Tibial nerve (tissue), 4 donors: ENCODE measurements at regions not wholly inside any gene's neighbourhood (a gene's known extent, or its start where the extent isn't known, plus 50 kb on each side); places are given as distances from the start of the nearest gene placed in this dataset.

Experiments used
- DNase-seq, 2 donors: peaks; one replicate each; pipeline ENCODE4 v3.0.0-alpha.2; 2019; ENCODE audit warnings: low spot score in 2 of 2
- H3K27ac ChIP-seq, 4 donors: fragments of 200-600 bp; sonication (generic) in 3 of 4; one replicate each; pipeline ENCODE4 v1.5.1; 2017 to 2019; ENCODE audit warnings: mild to moderate bottlenecking in 1 of 4
- H3K27me3 ChIP-seq, 2 donors: fragments of 200-600 bp; sonication (generic) in 1 of 2; one replicate each; pipeline versions ENCODE4 v1.5.1 to v1.6.0; 2017 to 2019
- H3K36me3 ChIP-seq, 3 donors: fragments of 200-600 bp; sonication (generic); one replicate each; pipeline ENCODE4 v1.5.1; 2018 to 2019
- H3K4me1 ChIP-seq, 4 donors: fragments of 200-600 bp; sonication (generic) in 3 of 4; one replicate each; pipeline ENCODE4 v1.5.1; 2017 to 2019
- H3K4me3 ChIP-seq, 4 donors: fragments of 200-600 bp; sonication (generic) in 3 of 4; one replicate each; pipeline ENCODE4 v1.5.1; 2017 to 2019; ENCODE audit warnings: mild to moderate bottlenecking in 1 of 4, moderate library complexity in 1 of 4
- H3K9me3 ChIP-seq, 4 donors: fragments of 200-600 bp; sonication (generic) in 3 of 4; one replicate each; pipeline ENCODE4 v1.5.1; 2017 to 2019
- EP300 ChIP-seq, 2 donors: sonication (generic); formaldehyde crosslinking; IDR thresholded peaks; one replicate each; pipeline ENCODE4 v1.6.1; 2017; ENCODE audit warnings: antibody characterized with exemption in 2 of 2, mild to moderate bottlenecking in 1 of 2
- POLR2A ChIP-seq, 2 donors: fragments of 450-650 bp; IDR thresholded peaks; one replicate each; pipeline ENCODE4 v1.6.1; 2017; ENCODE audit warnings: antibody characterized with exemption in 2 of 2, mild to moderate bottlenecking in 2 of 2, moderate library complexity in 2 of 2
- WGBS, 2 donors: methylation state at CpG; one replicate each; pipeline ENCODE4 v1.1.5; 2018; 5-methylcytosine and 5-hydroxymethylcytosine counted together
- TF ChIP-seq, protein P1 (sequence below), 5 experiments: fragments of 200-600 bp in 3 of 5; fragments of 450-650 bp in 2 of 5; sonication (generic) in 3 of 5; IDR thresholded peaks; one replicate each; pipeline ENCODE4 v1.5.1; 2016 to 2019; ENCODE audit warnings: antibody characterized with exemption in 5 of 5, mild to moderate bottlenecking in 3 of 5, moderate library complexity in 2 of 5

- WGBS, 2 donors, result 86 to 91% methylated on average over 2 of the region's 2 CpGs
- H3K27ac ChIP-seq, result no peak overlapping the region
Observed at GRCh38 chr11:37500425-37500824, 902.4 kb upstream of the RAG2 start.

GRCh38 chr11:37497326-37497725 lies 899.3 kb upstream of the RAG2 start:
- 71 to 75% methylated on average over 1 of the region's 1 CpG for WGBS, 2 donors
- Histone ChIP-seq H3K27ac (no peak overlapping the region), H3K36me3 (no peaks in the 10 kb centered on the region), H3K27me3 (no peaks in the 10 kb centered on the region), H3K4me1 (peaks cover 0 to 3% (median 0%) of the 10 kb centered on the region in 4 donors), H3K4me3 (no peak overlapping the region), H3K9me3 (no peaks in the 10 kb centered on the region)
- no peak for DNase-seq
- no peak for TF ChIP-seq POLR2A (IDR thresholded peaks at IDR 0.05)
- TF ChIP-seq, protein P1, sequence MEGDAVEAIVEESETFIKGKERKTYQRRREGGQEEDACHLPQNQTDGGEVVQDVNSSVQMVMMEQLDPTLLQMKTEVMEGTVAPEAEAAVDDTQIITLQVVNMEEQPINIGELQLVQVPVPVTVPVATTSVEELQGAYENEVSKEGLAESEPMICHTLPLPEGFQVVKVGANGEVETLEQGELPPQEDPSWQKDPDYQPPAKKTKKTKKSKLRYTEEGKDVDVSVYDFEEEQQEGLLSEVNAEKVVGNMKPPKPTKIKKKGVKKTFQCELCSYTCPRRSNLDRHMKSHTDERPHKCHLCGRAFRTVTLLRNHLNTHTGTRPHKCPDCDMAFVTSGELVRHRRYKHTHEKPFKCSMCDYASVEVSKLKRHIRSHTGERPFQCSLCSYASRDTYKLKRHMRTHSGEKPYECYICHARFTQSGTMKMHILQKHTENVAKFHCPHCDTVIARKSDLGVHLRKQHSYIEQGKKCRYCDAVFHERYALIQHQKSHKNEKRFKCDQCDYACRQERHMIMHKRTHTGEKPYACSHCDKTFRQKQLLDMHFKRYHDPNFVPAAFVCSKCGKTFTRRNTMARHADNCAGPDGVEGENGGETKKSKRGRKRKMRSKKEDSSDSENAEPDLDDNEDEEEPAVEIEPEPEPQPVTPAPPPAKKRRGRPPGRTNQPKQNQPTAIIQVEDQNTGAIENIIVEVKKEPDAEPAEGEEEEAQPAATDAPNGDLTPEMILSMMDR (IDR thresholded peaks at IDR 0.05), result no peak
- no peak for TF ChIP-seq EP300 (IDR thresholded peaks at IDR 0.05)

More at GRCh38 chr11:37500425-37500824, 902.4 kb upstream of the RAG2 start:
- DNase-seq, result no peak
- no peak for TF ChIP-seq POLR2A (IDR thresholded peaks at IDR 0.05)
- no peak for TF ChIP-seq EP300 (IDR thresholded peaks at IDR 0.05)
- TF ChIP-seq, protein P1 (IDR thresholded peaks at IDR 0.05), result no peak
- H3K4me1 ChIP-seq, result peaks cover 0 to 5% (median 0%) of the 10 kb centered on the region in 4 donors
- H3K9me3 ChIP-seq, result no peaks in the 10 kb centered on the region
- no peaks in the 10 kb centered on the region for H3K36me3 ChIP-seq
- H3K27me3 ChIP-seq, result no peaks in the 10 kb centered on the region
- H3K4me3 ChIP-seq, result no peak overlapping the region

- WGBS, 2 donors, result 88 to 96% methylated on average over 1 of the region's 1 CpG
- no peaks in the 10 kb centered on the region for H3K9me3 ChIP-seq
- no peaks in the 10 kb centered on the region for H3K4me1 ChIP-seq
Observed at GRCh38 chr11:37496201-37496600, 898.2 kb upstream of the RAG2 start.

DNA sequence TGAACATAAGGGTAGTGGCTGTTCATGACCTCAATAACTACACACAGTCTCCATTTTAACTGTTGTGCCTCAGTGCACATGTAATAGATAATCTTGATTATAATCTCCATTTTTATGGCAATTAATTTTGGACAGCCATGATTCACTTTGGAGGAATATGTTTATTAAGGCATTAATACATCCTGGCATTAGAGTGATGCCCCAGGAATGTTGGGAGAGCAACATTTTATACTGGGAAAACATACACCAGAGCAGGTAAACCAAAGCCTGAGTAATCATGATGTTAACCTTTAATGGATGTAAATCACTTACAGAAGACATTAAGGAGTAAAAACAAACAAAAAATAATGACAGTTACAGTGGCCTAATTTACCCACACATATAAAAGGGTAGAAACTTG lies 886.3 kb upstream of the RAG2 start:
- DNase-seq, result no peak
- no peak overlapping the region for H3K27ac ChIP-seq
- no peak overlapping the region for H3K4me3 ChIP-seq
- no peaks in the 10 kb centered on the region for H3K9me3 ChIP-seq
- no peaks in the 10 kb centered on the region for H3K27me3 ChIP-seq
- H3K4me1 ChIP-seq, result no peaks in the 10 kb centered on the region
- no peak for TF ChIP-seq POLR2A (IDR thresholded peaks at IDR 0.05)
- no peak for TF ChIP-seq EP300 (IDR thresholded peaks at IDR 0.05)
- TF ChIP-seq, protein P1 (IDR thresholded peaks at IDR 0.05), result no peak
- H3K36me3 ChIP-seq, result no peaks in the 10 kb centered on the region

More at GRCh38 chr11:37496201-37496600, 898.2 kb upstream of the RAG2 start:
- Histone ChIP-seq H3K36me3 (no peaks in the 10 kb centered on the region), H3K27ac (no peak overlapping the region), H3K4me3 (no peak overlapping the region), H3K27me3 (no peaks in the 10 kb centered on the region)
- DNase-seq, result no peak
- no peak for TF ChIP-seq POLR2A (IDR thresholded peaks at IDR 0.05)
- TF ChIP-seq, protein P1 (IDR thresholded peaks at IDR 0.05), result no peak
- no peak for TF ChIP-seq EP300 (IDR thresholded peaks at IDR 0.05)

GRCh38 chr11:37483761-37484160 lies 885.7 kb upstream of the RAG2 start:
- Histone ChIP-seq H3K9me3 (no peaks in the 10 kb centered on the region), H3K36me3 (no peaks in the 10 kb centered on the region), H3K4me3 (no peak overlapping the region), H3K27ac (no peak overlapping the region), H3K27me3 (no peaks in the 10 kb centered on the region), H3K4me1 (no peaks in the 10 kb centered on the region)
- TF ChIP-seq EP300 (IDR thresholded peaks at IDR 0.05) (no peak), POLR2A (IDR thresholded peaks at IDR 0.05) (no peak)
- TF ChIP-seq, protein P1 (IDR thresholded peaks at IDR 0.05), result no peak
- DNase-seq, result no peak
- 78 to 100% methylated on average over 1 of the region's 1 CpG for WGBS, 2 donors
